IMR-90 (cell line): ENCODE measurements at regions not wholly inside any gene's neighbourhood (a gene's known extent, or its start where the extent isn't known, plus 50 kb on each side); places are given as distances from the start of the nearest gene placed in this dataset.

ENCODE experiments used
- ATAC-seq: fragments of 200-7000 bp; cut with Tn5 transposase; 2 replicates; pipeline ENCODE4 v1.9.1; 2020; ENCODE audit warnings: low read depth, mild to moderate bottlenecking, moderate library complexity
- BruUV-seq: library from RNA; stranded (reverse); fragments of 400-500 nt; replicated peaks from 2 replicates; lab custom pipeline; 2021; lab: Mats Ljungman, UMichigan
- CTCF ChIA-PET: fragments of 300-600 bp; formaldehyde crosslinking; extraction: SDS; loops from one replicate; lab custom pipeline; 2021; ENCODE audit warnings: antibody characterized with exemption; lab: Yijun Ruan, JAX
- POLR2A ChIA-PET: fragments of 300-600 bp; sonication (Branson Sonifier 250); formaldehyde crosslinking; loops from one replicate; lab custom pipeline; 2022; ENCODE audit warnings: antibody characterized with exemption; ENCODE audit not compliant: unreplicated experiment; lab: Charles Lee
- DNase-seq: peaks from one replicate; pipeline ENCODE4 v3.0.0; 2013
- H2AFZ ChIP-seq: replicated peaks from 2 replicates; pipeline ENCODE3; 2013; ENCODE audit warnings: low read length, mild to moderate bottlenecking; ENCODE audit not compliant: poor library complexity
- H2AK5ac ChIP-seq: 2 replicates; pipeline ENCODE4 v1.6.1; 2013; ENCODE audit warnings: low read depth, low read length, inconsistent platforms
- H2AK9ac ChIP-seq: replicated peaks from 2 replicates; pipeline ENCODE3; 2013; ENCODE audit warnings: mild to moderate bottlenecking, low read depth, low read length, moderate library complexity; ENCODE audit not compliant: poor library complexity
- H2BK120ac ChIP-seq: 2 replicates; pipeline ENCODE4 v1.6.1; 2013; ENCODE audit warnings: low read depth, low read length, inconsistent platforms
- H2BK15ac ChIP-seq: 3 replicates; pipeline ENCODE4 v1.6.1; 2013; ENCODE audit warnings: low read depth, low read length, inconsistent platforms
- H2BK20ac ChIP-seq: 2 replicates; pipeline ENCODE4 v1.6.1; 2013; ENCODE audit warnings: low read depth, mild to moderate bottlenecking, inconsistent platforms, low read length, moderate library complexity
- H2BK5ac ChIP-seq: 2 replicates; pipeline ENCODE4 v1.6.1; 2013; ENCODE audit warnings: mild to moderate bottlenecking, low read depth, low read length, inconsistent platforms; ENCODE audit not compliant: poor library complexity, severe bottlenecking
- H3K14ac ChIP-seq: replicated peaks from 2 replicates; pipeline ENCODE4 v1.6.1; 2013; ENCODE audit warnings: low read depth, low read length, inconsistent platforms
- H3K18ac ChIP-seq: 2 replicates; pipeline ENCODE4 v1.6.1; 2013; ENCODE audit warnings: low read depth, low read length, control low read depth
- H3K23ac ChIP-seq: 2 replicates; pipeline ENCODE4 v1.6.1; 2013; ENCODE audit warnings: low read depth, low read length, inconsistent platforms
- H3K27ac ChIP-seq: 2 replicates; pipeline ENCODE4 v1.5.1; 2013; ENCODE audit warnings: mild to moderate bottlenecking, control low read depth, low read length; ENCODE audit not compliant: insufficient read depth
- H3K27me3 ChIP-seq: 2 replicates; pipeline ENCODE4 v1.6.1; 2013; ENCODE audit warnings: low read length; ENCODE audit not compliant: control insufficient read depth, insufficient read depth
- H3K36me3 ChIP-seq: 2 replicates; pipeline ENCODE4 v1.6.1; 2013; ENCODE audit warnings: low read length, mixed read lengths; ENCODE audit not compliant: control insufficient read depth, insufficient read depth
- H3K4ac ChIP-seq: 2 replicates; pipeline ENCODE4 v1.6.1; 2013; ENCODE audit warnings: low read depth, low read length, inconsistent platforms
- H3K4me1 ChIP-seq: 2 replicates; pipeline ENCODE4 v1.6.1; 2013; ENCODE audit warnings: low read length, mixed read lengths; ENCODE audit not compliant: control insufficient read depth, insufficient read depth
- H3K4me2 ChIP-seq: 2 replicates; pipeline ENCODE4 v1.6.1; 2013; ENCODE audit warnings: low read depth, mild to moderate bottlenecking, control low read depth, low read length, moderate library complexity
- H3K4me3 ChIP-seq: 2 replicates; pipeline ENCODE4 v1.5.1; 2013; ENCODE audit warnings: low read depth, mild to moderate bottlenecking, control low read depth, low read length, moderate library complexity; ENCODE audit not compliant: insufficient read depth
- H3K56ac ChIP-seq: 2 replicates; pipeline ENCODE4 v1.6.1; 2013; ENCODE audit warnings: low read length, inconsistent platforms; ENCODE audit not compliant: insufficient read depth; ENCODE audit errors: extremely low read depth
- H3K79me1 ChIP-seq, 2 experiments: 2 replicates each; pipeline ENCODE4 v1.6.1; 2013; ENCODE audit warnings: low read length in 2 of 2, inconsistent platforms in 1 of 2, low read depth in 1 of 2
- H3K9ac ChIP-seq: 2 replicates; pipeline ENCODE4 v1.6.1; 2013; ENCODE audit warnings: low read depth, low read length, control low read depth
- H3K9me1 ChIP-seq: 2 replicates; pipeline ENCODE4 v1.6.1; 2013; ENCODE audit warnings: low read length, inconsistent platforms; ENCODE audit not compliant: insufficient read depth
- H3K9me3 ChIP-seq: 2 replicates; pipeline ENCODE4 v1.6.1; 2013; ENCODE audit warnings: low read length; ENCODE audit not compliant: control insufficient read depth, insufficient read depth
- H4K20me1 ChIP-seq: 2 replicates; pipeline ENCODE4 v1.6.1; 2013; ENCODE audit warnings: low read length, inconsistent platforms; ENCODE audit not compliant: insufficient read depth
- H4K5ac ChIP-seq: 2 replicates; pipeline ENCODE4 v1.6.1; 2013; ENCODE audit warnings: mild to moderate bottlenecking, low read depth, low read length, control low read depth
- H4K8ac ChIP-seq, 2 experiments: 2 replicates each; pipeline ENCODE4 v1.6.1; 2013; ENCODE audit warnings: low read depth in 2 of 2, low read length in 2 of 2, control low read depth in 1 of 2, inconsistent platforms in 1 of 2
- H4K91ac ChIP-seq: 2 replicates; pipeline ENCODE4 v1.6.1; 2013; ENCODE audit warnings: low read depth, low read length, inconsistent platforms; ENCODE audit not compliant: insufficient read depth
- BHLHE40 ChIP-seq: fragments of 150-350 bp; IDR thresholded peaks from 2 replicates; pipeline ENCODE4 v1.6.1; 2016; ENCODE audit warnings: mild to moderate bottlenecking, low read depth, low read length
- CEBPB ChIP-seq: IDR thresholded peaks from 2 replicates; pipeline ENCODE4 v1.6.1; 2012; ENCODE audit warnings: low read depth, low read length, improper control_type of control experiment
- CHD1 ChIP-seq: IDR thresholded peaks from 2 replicates; pipeline ENCODE4 v1.6.1; 2012; ENCODE audit warnings: low read depth, low read length, improper control_type of control experiment
- CTCF ChIP-seq: conservative IDR thresholded peaks from 2 replicates; pipeline ENCODE4 v1.5.1; 2012; ENCODE audit warnings: mild to moderate bottlenecking, low read depth, low read length, improper control_type of control experiment
- ELK1 ChIP-seq: fragments of 150-350 bp; IDR thresholded peaks from 2 replicates; pipeline ENCODE4 v1.6.1; 2016; ENCODE audit warnings: low read depth, mild to moderate bottlenecking, low read length, moderate library complexity, borderline replicate concordance
- MAZ ChIP-seq: IDR thresholded peaks from 2 replicates; pipeline ENCODE4 v1.6.1; 2012; ENCODE audit warnings: low read depth, mild to moderate bottlenecking, low read length, improper control_type of control experiment, moderate library complexity, borderline replicate concordance
- NFE2L2 ChIP-seq: fragments of 150-350 bp; IDR thresholded peaks from 2 replicates; pipeline ENCODE4 v1.6.1; 2016; ENCODE audit warnings: low read depth, mild to moderate bottlenecking, low read length
- POLR2A ChIP-seq: IDR thresholded peaks from 2 replicates; pipeline ENCODE4 v1.6.1; 2012; ENCODE audit warnings: mild to moderate bottlenecking, low read depth, low read length
- RCOR1 ChIP-seq: IDR thresholded peaks from 2 replicates; pipeline ENCODE4 v1.6.1; 2012; ENCODE audit warnings: mild to moderate bottlenecking, low read length, improper control_type of control experiment; ENCODE audit not compliant: insufficient replicate concordance
- RFX5 ChIP-seq: IDR thresholded peaks from 2 replicates; pipeline ENCODE4 v1.8.0; 2012; ENCODE audit warnings: low read depth, mild to moderate bottlenecking, low read length, moderate library complexity
- WGBS, 2 experiments: methylation state at CpG; one replicate each; pipeline versions ENCODE4 v1.1.5 to v1.1.7; 2013; ENCODE audit warnings: missing lambda C conversion rate in 2 of 2; ENCODE audit not compliant: insufficient read length in 1 of 2; ENCODE audit errors: extremely low coverage in 2 of 2; 5-methylcytosine and 5-hydroxymethylcytosine counted together
- dilution Hi-C: fragments of 300-500 bp; cut with HindIII; formaldehyde crosslinking; loops from one replicate; pipeline ENCODE4 v1.14.3; 2018; ENCODE audit warnings: low sequenced_read_pairs; ENCODE audit not compliant: unreplicated experiment
- in situ Hi-C: fragments of 300-500 bp; cut with MboI; formaldehyde crosslinking; loops from 3 replicates; pipeline ENCODE4 v1.14.3; 2019; ENCODE audit warnings: low sequenced_read_pairs, inconsistent platforms, mixed read lengths
- intact Hi-C: fragments of 100-400 bp; cut with micrococcal nuclease; formaldehyde crosslinking; loops from 2 replicates; pipeline ENCODE4 v1.10.0; 2022

- Histone ChIP-seq H3K14ac (no peak overlapping the region), H3K9me3 (peaks cover 39% of the 10 kb centered on the region), H3K27me3 (no peaks in the 10 kb centered on the region), H3K4ac (no peak overlapping the region), H4K5ac (no peak overlapping the region), H3K36me3 (no peaks in the 10 kb centered on the region), H4K91ac (no peak overlapping the region), H3K23ac (no peak overlapping the region), H3K4me2 (no peak overlapping the region), H3K56ac (no peak overlapping the region), H2BK120ac (no peak overlapping the region), H2AK5ac (no peak overlapping the region), H2BK20ac (no peak overlapping the region), H2BK15ac (no peak overlapping the region), H3K18ac (no peak overlapping the region), H3K27ac (no peak overlapping the region), H3K4me3 (no peak overlapping the region), H3K4me1 (no peaks in the 10 kb centered on the region), H3K79me1 (no peaks in the 10 kb centered on the region), H2AK9ac (no peak overlapping the region), H3K9me1 (no peaks in the 10 kb centered on the region), H4K20me1 (no peaks in the 10 kb centered on the region), H2BK5ac (no peak overlapping the region), H2AFZ (no peak overlapping the region), H3K9ac (no peak overlapping the region), H4K8ac (no peak overlapping the region)
- ATAC-seq (no peak), DNase-seq (no peak)
- POLR2A ChIA-PET, result no interaction called here
- intact Hi-C loops (no loop called here), in situ Hi-C loops (no loop called here), dilution Hi-C loops (no loop called here)
- BruUV-seq, result no TSS peak
- no peak for TF ChIP-seq CEBPB
- no peak for TF ChIP-seq RCOR1
- no peak for TF ChIP-seq CTCF
- no peak for TF ChIP-seq MAZ
- no peak for TF ChIP-seq POLR2A
- TF ChIP-seq CHD1, result no peak
- no peak for TF ChIP-seq ELK1
- TF ChIP-seq BHLHE40, result no peak
- no peak for TF ChIP-seq NFE2L2
- no peak for TF ChIP-seq RFX5
- CTCF ChIA-PET, result no interaction called here
- WGBS, 2 experiments, result 52% methylated on average over 5 of the region's 11 CpGs; no CpG with 5 or more reads in 1 of the 2 experiments
Observed at GRCh38 chr6:167510648-167511047, 185.8 kb downstream of the TTLL2 start.
